ENCODE measurements at regions not wholly inside any gene's neighbourhood (a gene's known extent, or its start where the extent isn't known, plus 50 kb on each side); places are given as distances from the start of the nearest gene placed in this dataset.

DNA sequence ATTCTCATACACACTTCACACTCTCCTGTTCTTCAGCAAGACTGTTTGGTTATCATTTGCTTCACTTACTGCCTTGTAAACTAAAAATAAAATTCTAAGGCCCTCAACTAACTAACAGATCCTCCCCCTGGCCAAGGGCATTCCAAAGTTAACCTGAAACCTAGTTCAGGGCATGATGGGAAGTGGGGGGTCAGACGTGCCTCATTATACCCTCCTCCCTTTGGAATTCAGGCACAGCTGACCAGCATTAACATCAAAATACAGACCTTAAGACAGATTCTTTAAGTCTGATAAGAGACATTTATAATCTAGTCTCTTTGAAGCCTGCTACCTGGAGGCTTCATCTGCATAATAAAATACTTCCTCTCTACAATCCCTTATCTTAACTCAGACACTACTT lies 221.0 kb downstream of the NOL4 start:
- WGBS, 2 donors = 21 to 56% methylated on average over 1 of the region's 1 CpG
- TF ChIP-seq, protein P1, sequence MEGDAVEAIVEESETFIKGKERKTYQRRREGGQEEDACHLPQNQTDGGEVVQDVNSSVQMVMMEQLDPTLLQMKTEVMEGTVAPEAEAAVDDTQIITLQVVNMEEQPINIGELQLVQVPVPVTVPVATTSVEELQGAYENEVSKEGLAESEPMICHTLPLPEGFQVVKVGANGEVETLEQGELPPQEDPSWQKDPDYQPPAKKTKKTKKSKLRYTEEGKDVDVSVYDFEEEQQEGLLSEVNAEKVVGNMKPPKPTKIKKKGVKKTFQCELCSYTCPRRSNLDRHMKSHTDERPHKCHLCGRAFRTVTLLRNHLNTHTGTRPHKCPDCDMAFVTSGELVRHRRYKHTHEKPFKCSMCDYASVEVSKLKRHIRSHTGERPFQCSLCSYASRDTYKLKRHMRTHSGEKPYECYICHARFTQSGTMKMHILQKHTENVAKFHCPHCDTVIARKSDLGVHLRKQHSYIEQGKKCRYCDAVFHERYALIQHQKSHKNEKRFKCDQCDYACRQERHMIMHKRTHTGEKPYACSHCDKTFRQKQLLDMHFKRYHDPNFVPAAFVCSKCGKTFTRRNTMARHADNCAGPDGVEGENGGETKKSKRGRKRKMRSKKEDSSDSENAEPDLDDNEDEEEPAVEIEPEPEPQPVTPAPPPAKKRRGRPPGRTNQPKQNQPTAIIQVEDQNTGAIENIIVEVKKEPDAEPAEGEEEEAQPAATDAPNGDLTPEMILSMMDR (IDR thresholded peaks at IDR 0.05) = no peak
- no peaks in the 10 kb centered on the region for H3K27me3 ChIP-seq
- ATAC-seq (ENCODE audit: low FRiP score in 2 of 2) (no peak), DNase-seq (no peak)
- no peaks in the 10 kb centered on the region for H3K9me3 ChIP-seq
- H3K4me3 ChIP-seq = no peak overlapping the region
- H3K4me1 ChIP-seq = no peaks in the 10 kb centered on the region
- no peak overlapping the region for H3K27ac ChIP-seq
- H3K36me3 ChIP-seq = no peaks in the 10 kb centered on the region

DNA sequence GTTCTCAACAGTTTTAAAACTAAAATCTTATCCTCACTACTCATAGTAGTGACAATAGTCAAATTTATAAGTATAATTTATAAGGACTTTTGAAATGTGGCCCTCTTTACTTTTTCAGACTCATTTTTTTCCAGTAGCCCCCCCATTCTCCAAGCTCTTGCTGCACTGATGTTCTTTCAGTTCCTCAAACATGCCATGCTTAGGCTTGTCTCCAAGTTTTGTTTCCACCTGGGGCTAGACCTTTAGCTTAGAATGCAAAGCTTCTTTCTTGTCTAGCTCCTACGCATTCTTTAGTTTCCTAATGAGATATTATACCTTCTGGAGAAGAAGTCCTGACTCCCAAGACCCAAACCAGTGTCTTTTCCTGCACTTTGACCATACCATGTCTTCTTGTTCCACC lies 222.6 kb downstream of the NOL4 start:
- TF ChIP-seq POLR2A (IDR thresholded peaks at IDR 0.05) (no peak), EP300 (IDR thresholded peaks at IDR 0.05) (no peak), POLR2AphosphoS5 (IDR thresholded peaks at IDR 0.05) (no peak)
- TF ChIP-seq, protein P1 (IDR thresholded peaks at IDR 0.05) = no peak
- ATAC-seq (ENCODE audit: low FRiP score in 2 of 2) (no peak), DNase-seq (no peak)
- Histone ChIP-seq H3K9me3 (peaks cover 0 to under 1% (median 0%) of the 10 kb centered on the region in 4 donors), H3K27ac (no peak overlapping the region), H3K36me3 (no peaks in the 10 kb centered on the region), H3K27me3 (no peaks in the 10 kb centered on the region), H3K4me3 (no peak overlapping the region), H3K4me1 (no peaks in the 10 kb centered on the region)
- WGBS, 2 donors = 79 to 86% methylated on average over 1 of the region's 1 CpG

DNA sequence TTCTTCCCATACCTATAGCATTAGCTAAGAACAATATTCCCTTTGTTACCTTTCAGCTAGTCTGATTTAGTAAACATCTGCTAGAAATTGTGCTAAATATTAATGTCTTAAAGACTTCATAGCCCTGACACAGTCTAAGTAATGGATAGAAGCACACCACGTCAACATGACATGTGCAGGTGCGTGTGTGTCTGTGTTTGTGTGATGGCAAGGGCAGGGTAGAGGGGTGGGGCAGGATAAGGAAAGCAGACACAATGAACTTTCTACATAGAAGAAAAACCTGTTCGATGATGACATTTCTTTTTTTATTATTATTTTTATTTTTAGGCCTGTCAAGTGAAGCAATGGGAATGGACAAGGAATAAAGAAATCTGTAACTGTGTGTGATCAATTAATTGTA lies 223.3 kb downstream of the NOL4 start:
- Histone ChIP-seq H3K27ac (no peak overlapping the region), H3K27me3 (no peaks in the 10 kb centered on the region), H3K9me3 (peaks cover 0 to 4% (median 0%) of the 10 kb centered on the region in 4 donors), H3K4me3 (no peak overlapping the region), H3K36me3 (no peaks in the 10 kb centered on the region), H3K4me1 (no peaks in the 10 kb centered on the region)
- DNase-seq (no peak), ATAC-seq (ENCODE audit: low FRiP score in 2 of 2) (no peak)
- TF ChIP-seq POLR2AphosphoS5 (IDR thresholded peaks at IDR 0.05) (no peak), POLR2A (IDR thresholded peaks at IDR 0.05) (no peak), EP300 (IDR thresholded peaks at IDR 0.05) (no peak)
- TF ChIP-seq, protein P1 (IDR thresholded peaks at IDR 0.05) = no peak
- 87% methylated on average over 3 of the region's 3 CpGs for WGBS, 2 donors

DNA sequence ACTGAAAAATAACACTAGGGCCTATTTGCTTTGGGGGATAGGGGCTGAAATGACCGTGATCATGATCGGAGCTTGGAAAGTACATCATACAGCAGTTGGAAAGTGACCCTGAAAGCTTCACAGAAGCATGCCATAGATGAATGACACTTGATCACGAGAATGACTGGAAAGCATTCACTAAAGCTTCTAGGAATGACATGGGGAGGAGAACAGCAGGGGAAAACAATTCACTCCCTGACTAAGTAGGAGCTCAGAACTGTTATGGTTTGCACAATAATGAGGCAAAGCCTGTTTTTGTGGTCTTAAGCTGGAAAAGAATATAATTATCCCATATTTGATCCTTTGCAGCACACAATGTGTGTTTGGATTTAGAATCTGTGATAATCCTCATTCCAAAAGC lies 237.5 kb downstream of the NOL4 start:
- WGBS, 2 donors = 67 to 73% methylated on average over 3 of the region's 3 CpGs
- no peak overlapping the region for H3K27ac ChIP-seq

DNA sequence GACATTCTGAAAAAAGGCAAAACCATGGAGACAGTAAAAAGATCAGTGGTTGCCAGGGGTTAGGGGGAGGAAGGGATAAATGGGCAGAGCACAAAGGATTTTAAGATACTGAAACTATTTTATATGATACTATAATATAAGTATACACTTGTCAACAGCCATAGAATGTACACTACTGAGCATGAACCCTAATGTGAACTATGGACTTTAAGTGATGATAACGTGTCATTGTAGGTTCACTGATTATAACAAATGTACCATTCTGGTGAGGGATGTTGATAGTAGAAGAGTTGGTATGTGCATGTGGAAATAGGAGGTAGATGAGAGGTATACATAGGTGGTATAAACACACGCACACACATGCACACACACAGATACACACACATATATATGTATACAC lies 241.6 kb downstream of the NOL4 start:
- Histone ChIP-seq H3K4me1 (no peaks in the 10 kb centered on the region), H3K4me3 (no peak overlapping the region), H3K9me3 (no peaks in the 10 kb centered on the region), H3K36me3 (no peaks in the 10 kb centered on the region), H3K27ac (no peak overlapping the region), H3K27me3 (no peaks in the 10 kb centered on the region)
- WGBS, 2 donors = 88 to 91% methylated on average over 2 of the region's 2 CpGs
- ATAC-seq (ENCODE audit: low FRiP score in 2 of 2) = no peak
- TF ChIP-seq POLR2AphosphoS5 (IDR thresholded peaks at IDR 0.05) (no peak), EP300 (IDR thresholded peaks at IDR 0.05) (no peak), POLR2A (IDR thresholded peaks at IDR 0.05) (no peak)
- TF ChIP-seq, protein P1 (IDR thresholded peaks at IDR 0.05) = no peak
- DNase-seq = no peak

More for the DNA sequence above, 237.5 kb downstream of the NOL4 start:
- H3K36me3 ChIP-seq = no peaks in the 10 kb centered on the region
- TF ChIP-seq EP300 (IDR thresholded peaks at IDR 0.05) = no peak
- no peak for TF ChIP-seq POLR2A (IDR thresholded peaks at IDR 0.05)
- no peak for TF ChIP-seq POLR2AphosphoS5 (IDR thresholded peaks at IDR 0.05)
- TF ChIP-seq, protein P1 (IDR thresholded peaks at IDR 0.05) = no peak
- H3K4me1 ChIP-seq = no peaks in the 10 kb centered on the region
- H3K9me3 ChIP-seq = no peaks in the 10 kb centered on the region
- H3K27me3 ChIP-seq = no peaks in the 10 kb centered on the region
- no peak for ATAC-seq (ENCODE audit: low FRiP score in 2 of 2)
- no peak for DNase-seq
- H3K4me3 ChIP-seq = no peak overlapping the region

All from upper lobe of left lung (tissue), 6 donors.